ENCODE measurements at regions not wholly inside any gene's neighbourhood (a gene's known extent, or its start where the extent isn't known, plus 50 kb on each side); places are given as distances from the start of the nearest gene placed in this dataset.
"Not testable (repeated sequence)": the region's sequence is repeated elsewhere in the genome, so short reads cannot be mapped to it uniquely, and the experiment has no call there.

DNA sequence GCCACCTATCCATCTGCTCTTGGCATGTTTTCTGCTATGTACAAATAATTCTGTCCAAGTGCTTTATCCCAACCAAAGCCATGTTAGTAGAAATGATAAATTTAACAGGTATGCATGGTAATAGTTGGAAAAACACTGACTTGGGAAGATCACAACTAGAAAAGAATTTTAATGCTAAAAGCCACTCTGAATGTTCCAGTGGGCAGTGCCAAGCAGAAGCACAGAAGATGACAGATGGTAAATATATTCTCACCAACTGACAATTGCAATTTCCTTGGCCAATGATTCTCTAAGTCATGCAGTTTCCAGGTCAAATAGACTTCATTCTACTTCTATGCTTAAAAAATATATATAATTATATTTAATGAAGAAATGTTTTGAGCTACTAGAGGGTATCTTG is 83.6 kb upstream of the SEMA3C start:
- H3K27me3 ChIP-seq = no peaks in the 10 kb centered on the region
- H3K36me3 ChIP-seq = no peaks in the 10 kb centered on the region
- DNase-seq = no peak
- intact Hi-C loops (cut with DNase I) = no loop called here
- no peak overlapping the region for H3K4me3 ChIP-seq
- TF ChIP-seq, protein P1, sequence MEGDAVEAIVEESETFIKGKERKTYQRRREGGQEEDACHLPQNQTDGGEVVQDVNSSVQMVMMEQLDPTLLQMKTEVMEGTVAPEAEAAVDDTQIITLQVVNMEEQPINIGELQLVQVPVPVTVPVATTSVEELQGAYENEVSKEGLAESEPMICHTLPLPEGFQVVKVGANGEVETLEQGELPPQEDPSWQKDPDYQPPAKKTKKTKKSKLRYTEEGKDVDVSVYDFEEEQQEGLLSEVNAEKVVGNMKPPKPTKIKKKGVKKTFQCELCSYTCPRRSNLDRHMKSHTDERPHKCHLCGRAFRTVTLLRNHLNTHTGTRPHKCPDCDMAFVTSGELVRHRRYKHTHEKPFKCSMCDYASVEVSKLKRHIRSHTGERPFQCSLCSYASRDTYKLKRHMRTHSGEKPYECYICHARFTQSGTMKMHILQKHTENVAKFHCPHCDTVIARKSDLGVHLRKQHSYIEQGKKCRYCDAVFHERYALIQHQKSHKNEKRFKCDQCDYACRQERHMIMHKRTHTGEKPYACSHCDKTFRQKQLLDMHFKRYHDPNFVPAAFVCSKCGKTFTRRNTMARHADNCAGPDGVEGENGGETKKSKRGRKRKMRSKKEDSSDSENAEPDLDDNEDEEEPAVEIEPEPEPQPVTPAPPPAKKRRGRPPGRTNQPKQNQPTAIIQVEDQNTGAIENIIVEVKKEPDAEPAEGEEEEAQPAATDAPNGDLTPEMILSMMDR (IDR thresholded peaks at IDR 0.05) = no peak
- no peak for ATAC-seq
- H3K9me3 ChIP-seq = no peaks in the 10 kb centered on the region
- no peak overlapping the region for H3K27ac ChIP-seq
- H3K4me1 ChIP-seq = no peaks in the 10 kb centered on the region

DNA sequence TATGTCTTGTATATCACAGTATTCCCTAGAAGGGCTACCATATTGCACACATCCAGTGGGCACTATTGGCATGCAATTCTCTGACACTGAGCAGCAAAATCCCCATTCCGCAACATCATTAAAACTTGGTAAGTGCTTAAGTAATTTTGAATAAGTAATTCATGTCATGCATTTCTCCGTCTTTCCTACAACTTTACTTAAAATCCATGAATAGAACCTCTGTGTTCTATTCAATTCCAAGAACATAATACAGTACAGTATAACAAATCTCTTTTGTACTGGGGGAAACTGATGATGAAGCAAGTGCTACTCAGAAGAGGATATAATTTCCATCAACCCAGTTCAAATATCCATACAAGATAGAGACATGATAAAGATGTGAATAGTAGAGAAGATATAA is 80.9 kb upstream of the SEMA3C start:
- ATAC-seq (no peak), DNase-seq (no peak)
- Histone ChIP-seq H3K9me3 (no peaks in the 10 kb centered on the region), H3K27ac (no peak overlapping the region), H3K4me3 (no peak overlapping the region), H3K36me3 (no peaks in the 10 kb centered on the region), H3K27me3 (no peaks in the 10 kb centered on the region), H3K4me1 (no peaks in the 10 kb centered on the region)
- intact Hi-C loops (cut with DNase I) = no loop called here
- TF ChIP-seq, protein P1 (IDR thresholded peaks at IDR 0.05) = no peak

DNA sequence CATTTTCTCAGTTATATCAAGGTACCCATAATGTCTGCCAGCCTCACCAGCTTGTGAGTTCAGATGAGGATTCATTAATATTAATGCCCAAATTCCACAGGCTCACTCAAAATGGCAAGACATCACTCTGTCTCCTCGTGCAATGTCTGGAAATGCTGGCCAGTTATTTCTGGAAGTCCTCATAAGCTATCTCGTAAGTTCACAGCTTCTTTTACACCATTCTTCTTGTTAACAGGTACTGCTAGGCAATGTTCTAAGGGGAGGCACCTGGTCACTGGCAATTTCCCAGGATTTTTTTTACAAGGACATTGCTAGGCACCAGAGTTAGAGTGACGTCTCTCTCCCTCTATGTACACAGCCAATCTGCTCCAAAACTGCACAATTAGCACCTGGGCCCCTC is 80.2 kb upstream of the SEMA3C start:
- TF ChIP-seq, protein P1 (IDR thresholded peaks at IDR 0.05) = no peak

DNA sequence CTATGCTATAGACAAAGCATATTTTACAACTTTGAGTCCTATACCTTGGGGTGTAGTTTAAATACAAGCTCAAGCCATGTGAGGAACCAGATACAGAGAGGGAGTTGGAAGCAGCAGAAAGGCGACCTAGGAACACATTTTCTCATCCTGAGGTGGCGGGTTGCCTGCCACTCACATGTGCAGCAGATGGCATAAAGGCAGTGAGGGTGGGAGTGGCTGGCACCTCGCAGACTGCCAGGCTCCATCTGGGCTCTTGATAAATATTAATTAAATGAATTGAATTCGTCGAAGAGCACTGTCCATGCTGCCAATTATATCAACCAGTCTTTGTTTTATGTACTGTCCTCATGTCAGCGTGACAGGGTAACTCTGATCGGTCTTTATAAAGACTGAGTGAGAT is 79.0 kb upstream of the SEMA3C start:
- no peak overlapping the region for H3K4me3 ChIP-seq
- intact Hi-C loops (cut with DNase I) = no loop called here

More for the DNA sequence above, 80.2 kb upstream of the SEMA3C start:
- DNase-seq (no peak), ATAC-seq (no peak)
- Histone ChIP-seq H3K4me3 (no peak overlapping the region), H3K36me3 (no peaks in the 10 kb centered on the region), H3K9me3 (no peaks in the 10 kb centered on the region), H3K27me3 (no peaks in the 10 kb centered on the region), H3K4me1 (no peaks in the 10 kb centered on the region), H3K27ac (no peak overlapping the region)
- intact Hi-C loops (cut with DNase I) = no loop called here

DNA sequence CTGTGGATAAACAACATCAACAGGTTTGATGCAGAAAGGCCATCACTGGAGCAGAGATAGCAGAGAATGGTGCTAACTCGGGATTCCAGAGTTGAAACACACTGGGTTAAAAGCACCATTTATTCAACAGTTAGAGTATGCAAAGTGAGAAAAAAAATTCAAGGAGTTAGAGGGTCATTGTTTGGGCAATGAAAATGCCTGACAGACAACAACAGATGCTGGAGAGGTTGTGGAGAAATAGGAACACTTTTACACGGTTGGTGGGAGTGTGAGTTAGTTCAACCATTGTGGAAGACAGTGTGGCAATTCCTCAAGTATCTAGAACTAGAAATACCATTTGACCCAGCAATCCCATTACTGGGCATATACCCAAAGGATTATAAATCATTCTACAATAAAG is 77.4 kb upstream of the SEMA3C start:
- DNase-seq; intact Hi-C loops (cut with DNase I); H3K36me3 ChIP-seq; H3K4me1 ChIP-seq; H3K27ac ChIP-seq; H3K27me3 ChIP-seq; H3K9me3 ChIP-seq; ATAC-seq; H3K4me3 ChIP-seq: not testable (repeated sequence)

More for the DNA sequence above, 79.0 kb upstream of the SEMA3C start:
- no peak for DNase-seq
- Histone ChIP-seq H3K4me1 (no peaks in the 10 kb centered on the region), H3K27me3 (no peaks in the 10 kb centered on the region), H3K27ac (no peak overlapping the region), H3K9me3 (no peaks in the 10 kb centered on the region), H3K36me3 (no peaks in the 10 kb centered on the region)
- TF ChIP-seq, protein P1 (IDR thresholded peaks at IDR 0.05) = no peak
- no peak for ATAC-seq

DNA sequence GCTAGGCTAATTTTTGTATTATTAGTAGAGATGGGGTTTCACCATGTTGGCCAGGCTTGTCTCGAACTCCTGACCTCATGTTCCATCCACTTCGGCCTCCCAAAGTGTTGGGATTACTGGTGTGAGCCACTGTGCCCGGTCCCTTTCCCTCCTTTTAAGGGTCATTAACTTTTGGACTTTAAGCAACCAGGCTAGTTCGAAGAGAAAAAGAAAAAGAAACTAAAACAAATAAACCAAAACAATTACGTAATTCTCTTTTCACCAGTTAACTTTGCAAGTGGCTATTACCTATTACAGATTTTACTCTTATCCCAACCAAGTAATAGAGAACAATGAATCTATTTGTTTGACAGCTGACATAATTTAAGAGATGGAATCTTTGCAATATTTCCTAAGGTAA is 72.8 kb upstream of the SEMA3C start:
- Histone ChIP-seq H3K27ac (no peak overlapping the region), H3K4me3 (no peak overlapping the region)
- intact Hi-C loops (cut with DNase I) = no loop called here

More for the DNA sequence above, 72.8 kb upstream of the SEMA3C start:
- no peak for DNase-seq
- no peaks in the 10 kb centered on the region for H3K9me3 ChIP-seq
- no peak for ATAC-seq
- TF ChIP-seq, protein P1 (IDR thresholded peaks at IDR 0.05) = no peak
- no peaks in the 10 kb centered on the region for H3K36me3 ChIP-seq
- no peaks in the 10 kb centered on the region for H3K27me3 ChIP-seq
- H3K4me1 ChIP-seq = no peaks in the 10 kb centered on the region
